CD4-positive, alpha-beta memory T cell (primary cell): ENCODE measurements at regions not wholly inside any gene's neighbourhood (a gene's known extent, or its start where the extent isn't known, plus 50 kb on each side); places are given as distances from the start of the nearest gene placed in this dataset.

Source experiments
- CTCF ChIA-PET: fragments of 350-600 bp; sonication (Branson Sonifier 250); formaldehyde crosslinking; loops from one replicate; lab custom pipeline; 2021; ENCODE audit warnings: inconsistent platforms; ENCODE audit not compliant: partially characterized antibody; lab: Charles Lee
- POLR2A ChIA-PET: fragments of 350-600 bp; sonication (Branson Sonifier 250); formaldehyde crosslinking; loops from one replicate; lab custom pipeline; 2021; ENCODE audit not compliant: partially characterized antibody; lab: Charles Lee
- DNase-seq, 5 donors: peaks; one replicate each; pipeline versions ENCODE4 v3.0.0 to v3.0.0-alpha.2; 2020 to 2022; ENCODE audit warnings: mixed read lengths in 1 of 5
- H3K27ac ChIP-seq: one replicate; pipeline ENCODE4 v1.7.0; 2013; ENCODE audit warnings: low read depth, low read length
- H3K27me3 ChIP-seq: 2 replicates; pipeline ENCODE4 v1.7.0; 2013; ENCODE audit warnings: mild to moderate bottlenecking, low read length, moderate library complexity; ENCODE audit not compliant: insufficient read depth
- H3K36me3 ChIP-seq: 2 replicates; pipeline ENCODE4 v1.7.0; 2013; ENCODE audit warnings: mild to moderate bottlenecking, low read length, moderate library complexity; ENCODE audit not compliant: insufficient read depth
- H3K4me1 ChIP-seq: 2 replicates; pipeline ENCODE4 v1.7.0; 2013; ENCODE audit warnings: mild to moderate bottlenecking, low read length, moderate library complexity; ENCODE audit not compliant: insufficient read depth
- H3K4me3 ChIP-seq, 2 donors: one replicate each; pipeline ENCODE4 v1.7.0; 2013; ENCODE audit warnings: low read length in 2 of 2, mild to moderate bottlenecking in 1 of 2
- H3K9me3 ChIP-seq, 2 donors: one replicate each; pipeline ENCODE4 v1.7.0; 2013; ENCODE audit warnings: low read length in 2 of 2, control low read depth in 1 of 2; ENCODE audit not compliant: control insufficient read depth in 1 of 2
- H3K27ac Mint-ChIP-seq, 7 donors: one replicate each; pipeline ENCODE4 v1.8.0; 2020 to 2021; ENCODE audit warnings: mixed read lengths in 7 of 7, mild to moderate bottlenecking in 6 of 7, inconsistent platforms in 3 of 7, moderate library complexity in 3 of 7
- H3K27me3 Mint-ChIP-seq, 2 donors: one replicate each; pipeline ENCODE4 v1.8.0; 2020 to 2021; ENCODE audit warnings: mixed read lengths in 2 of 2
- H3K36me3 Mint-ChIP-seq, 2 donors: one replicate each; pipeline ENCODE4 v1.8.0; 2020 to 2021; ENCODE audit warnings: mixed read lengths in 2 of 2, inconsistent platforms in 1 of 2, mild to moderate bottlenecking in 1 of 2
- H3K4me1 Mint-ChIP-seq, 4 donors: one replicate each; pipeline ENCODE4 v1.8.0; 2020 to 2021; ENCODE audit warnings: mixed read lengths in 4 of 4, mild to moderate bottlenecking in 1 of 4
- H3K4me3 Mint-ChIP-seq, 8 donors: one replicate each; pipeline ENCODE4 v1.8.0; 2020 to 2021; ENCODE audit warnings: mixed read lengths in 8 of 8, mild to moderate bottlenecking in 7 of 8, moderate library complexity in 6 of 8, inconsistent platforms in 3 of 8
- H3K9me3 Mint-ChIP-seq, 8 donors: one replicate each; pipeline ENCODE4 v1.8.0; 2020 to 2021; ENCODE audit warnings: mixed read lengths in 8 of 8, mild to moderate bottlenecking in 5 of 8, inconsistent platforms in 3 of 8, moderate library complexity in 1 of 8
- intact Hi-C: fragments of 100-400 bp; cut with micrococcal nuclease; formaldehyde crosslinking; loops from one replicate; pipeline ENCODE4 v1.15.1; 2023

DNA sequence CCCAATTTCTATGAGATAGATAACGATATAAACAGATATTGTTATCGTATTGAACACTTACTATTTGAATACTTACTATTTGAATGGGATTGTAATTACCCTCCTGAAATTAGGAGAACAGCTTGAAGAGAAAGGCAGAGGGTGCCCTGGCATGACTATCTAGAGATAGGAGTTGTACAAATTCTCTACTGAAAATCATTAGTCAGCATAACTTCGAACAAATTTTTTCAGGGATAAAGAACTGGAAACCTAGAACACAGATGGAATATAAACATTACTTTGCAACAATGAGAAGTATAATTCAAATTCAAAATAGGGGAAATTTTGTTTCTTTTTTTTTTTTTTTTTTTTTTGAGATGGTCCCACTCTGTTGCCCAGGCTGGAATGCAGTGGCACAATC lies 1096.8 kb downstream of the C4orf33 start:
- peaks cover 0 to 20% (median 6%) of the 10 kb centered on the region in 8 donors for H3K9me3 Mint-ChIP-seq
- DNase-seq, result no peak
- intact Hi-C loops, result no loop called here
- ChIA-PET CTCF (no interaction called here), POLR2A (no interaction called here)
- no peak overlapping the region for H3K4me3 Mint-ChIP-seq
- H3K36me3 Mint-ChIP-seq, result no peaks in the 10 kb centered on the region
- H3K27me3 Mint-ChIP-seq, result no peaks in the 10 kb centered on the region
- Histone ChIP-seq H3K36me3 (no peaks in the 10 kb centered on the region), H3K4me1 (no peaks in the 10 kb centered on the region), H3K27me3 (no peaks in the 10 kb centered on the region), H3K9me3 (no peaks in the 10 kb centered on the region), H3K27ac (no peak overlapping the region), H3K4me3 (no peak overlapping the region)
- no peaks in the 10 kb centered on the region for H3K4me1 Mint-ChIP-seq
- no peak overlapping the region for H3K27ac Mint-ChIP-seq

DNA sequence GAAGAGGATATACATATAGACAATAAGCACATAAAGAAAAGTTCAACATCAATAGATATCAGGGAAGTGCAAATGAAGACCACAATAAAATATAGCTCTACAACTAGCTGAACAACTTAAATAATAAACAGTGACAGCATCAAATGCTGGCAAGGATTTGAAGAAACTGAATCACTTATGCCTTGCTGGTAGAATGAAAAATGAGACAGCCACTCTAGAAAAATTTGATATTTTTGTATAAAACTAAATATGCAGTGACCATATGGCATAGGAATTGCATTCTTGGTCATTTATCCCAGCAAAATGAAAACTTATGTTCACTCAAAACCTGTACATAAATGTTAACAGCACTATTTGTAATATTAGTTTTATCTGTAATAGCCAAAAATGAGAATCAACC lies 1102.0 kb downstream of the C4orf33 start:
- Histone ChIP-seq H3K4me3 (no peak overlapping the region), H3K9me3 (no peaks in the 10 kb centered on the region), H3K27ac (no peak overlapping the region), H3K36me3 (no peaks in the 10 kb centered on the region), H3K27me3 (no peaks in the 10 kb centered on the region), H3K4me1 (no peaks in the 10 kb centered on the region)
- Mint-ChIP-seq H3K9me3 (peaks cover 0 to 17% (median 4%) of the 10 kb centered on the region in 8 donors), H3K4me3 (no peak overlapping the region), H3K36me3 (no peaks in the 10 kb centered on the region), H3K27ac (no peak overlapping the region), H3K27me3 (no peaks in the 10 kb centered on the region), H3K4me1 (no peaks in the 10 kb centered on the region)
- ChIA-PET POLR2A (no interaction called here), CTCF (no interaction called here)
- intact Hi-C loops, result no loop called here
- no peak for DNase-seq

DNA sequence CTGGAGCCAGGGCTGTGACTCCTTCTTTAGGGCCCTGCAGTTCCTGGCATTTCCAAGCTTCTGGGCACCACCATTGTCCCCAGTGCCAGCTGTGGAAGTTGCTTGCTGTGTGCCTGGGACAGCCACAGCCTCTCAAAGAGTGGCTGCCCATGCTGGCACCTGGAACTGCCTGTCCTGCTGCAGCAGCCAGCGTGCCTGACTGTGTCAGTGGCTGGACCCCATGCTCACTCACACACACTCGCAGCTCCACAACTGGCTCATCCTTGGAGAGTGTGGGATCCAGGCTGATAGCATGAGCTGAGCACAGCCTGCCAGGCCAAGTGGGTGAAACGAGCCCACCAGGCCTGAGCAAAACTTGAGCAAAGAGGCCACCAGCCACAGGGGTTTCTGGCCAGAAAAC lies 1107.6 kb downstream of the C4orf33 start:
- H3K36me3 ChIP-seq, result no peaks in the 10 kb centered on the region
- H3K9me3 ChIP-seq, result no peaks in the 10 kb centered on the region
- no peak overlapping the region for H3K4me3 ChIP-seq
- Mint-ChIP-seq H3K9me3 (peaks cover 0 to 14% (median 7%) of the 10 kb centered on the region in 8 donors), H3K4me1 (no peaks in the 10 kb centered on the region), H3K4me3 (no peak overlapping the region), H3K36me3 (no peaks in the 10 kb centered on the region), H3K27me3 (no peaks in the 10 kb centered on the region), H3K27ac (no peak overlapping the region)
- intact Hi-C loops, result no loop called here
- H3K27ac ChIP-seq, result no peak overlapping the region
- no peaks in the 10 kb centered on the region for H3K4me1 ChIP-seq
- no peak for DNase-seq
- POLR2A ChIA-PET, result no interaction called here
- H3K27me3 ChIP-seq, result no peaks in the 10 kb centered on the region
- CTCF ChIA-PET, result no interaction called here

DNA sequence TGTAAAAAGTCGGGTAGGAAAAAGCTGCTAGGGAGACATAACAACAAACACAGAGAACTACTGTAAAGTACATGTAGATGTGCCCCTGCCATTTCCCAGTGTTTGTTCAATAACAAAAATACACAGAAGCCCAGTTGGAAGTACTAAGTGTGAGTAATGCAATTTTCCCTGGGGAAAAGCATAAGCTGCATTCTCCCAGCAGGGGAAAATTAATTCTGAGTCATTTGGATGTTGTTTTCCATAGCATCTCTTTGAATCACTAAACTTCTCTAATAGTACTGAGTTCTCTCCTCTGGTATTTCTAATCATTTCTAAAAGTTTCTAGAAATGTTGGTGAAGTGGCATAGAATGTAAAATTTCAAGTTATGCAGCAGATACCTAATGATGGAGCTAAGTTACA lies 1114.9 kb downstream of the C4orf33 start:
- H3K36me3 ChIP-seq, result no peaks in the 10 kb centered on the region
- Mint-ChIP-seq H3K4me1 (no peaks in the 10 kb centered on the region), H3K4me3 (no peak overlapping the region), H3K9me3 (peaks cover 0 to 5% (median 2%) of the 10 kb centered on the region in 8 donors), H3K27ac (no peak overlapping the region), H3K36me3 (no peaks in the 10 kb centered on the region), H3K27me3 (no peaks in the 10 kb centered on the region)
- H3K27ac ChIP-seq, result no peak overlapping the region
- DNase-seq, result no peak
- POLR2A ChIA-PET, result no interaction called here
- no peaks in the 10 kb centered on the region for H3K4me1 ChIP-seq
- no peaks in the 10 kb centered on the region for H3K27me3 ChIP-seq
- CTCF ChIA-PET, result no interaction called here
- H3K9me3 ChIP-seq, result no peaks in the 10 kb centered on the region
- no peak overlapping the region for H3K4me3 ChIP-seq
- intact Hi-C loops, result no loop called here

DNA sequence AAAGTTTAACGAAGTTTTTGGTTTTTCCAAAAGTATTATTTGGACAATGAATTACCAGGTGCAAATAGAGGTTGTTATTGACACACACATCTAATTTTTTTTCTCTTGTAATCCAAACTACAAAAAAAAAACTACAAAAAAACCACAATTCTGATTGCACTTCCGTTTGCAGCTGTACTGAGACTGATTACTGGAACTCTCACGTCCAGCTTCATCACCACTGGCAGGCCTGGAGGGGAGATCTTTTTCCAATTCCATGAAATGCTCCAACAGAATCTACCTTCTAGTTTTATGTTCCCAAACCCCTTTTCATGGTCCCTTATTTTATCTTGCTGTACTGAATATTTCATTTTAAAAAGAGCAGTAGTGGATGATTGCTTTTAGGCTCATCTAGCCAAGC lies 1118.3 kb downstream of the C4orf33 start:
- Mint-ChIP-seq H3K27me3 (no peaks in the 10 kb centered on the region), H3K36me3 (no peaks in the 10 kb centered on the region), H3K4me3 (no peak overlapping the region), H3K4me1 (no peaks in the 10 kb centered on the region), H3K27ac (no peak overlapping the region), H3K9me3 (peaks cover 0 to 4% (median 2%) of the 10 kb centered on the region in 8 donors)
- no peak for DNase-seq
- intact Hi-C loops, result no loop called here
- H3K4me1 ChIP-seq, result no peaks in the 10 kb centered on the region
- no peaks in the 10 kb centered on the region for H3K36me3 ChIP-seq
- H3K27me3 ChIP-seq, result no peaks in the 10 kb centered on the region
- no peak overlapping the region for H3K4me3 ChIP-seq
- CTCF ChIA-PET, result interaction anchor here (1.0 kb wide), 1 partner anchor 11 kb away, joined by 3 read pairs; no protein-coding TSS in a partner anchor
- H3K27ac ChIP-seq, result no peak overlapping the region
- H3K9me3 ChIP-seq, result no peaks in the 10 kb centered on the region
- POLR2A ChIA-PET, result no interaction called here

DNA sequence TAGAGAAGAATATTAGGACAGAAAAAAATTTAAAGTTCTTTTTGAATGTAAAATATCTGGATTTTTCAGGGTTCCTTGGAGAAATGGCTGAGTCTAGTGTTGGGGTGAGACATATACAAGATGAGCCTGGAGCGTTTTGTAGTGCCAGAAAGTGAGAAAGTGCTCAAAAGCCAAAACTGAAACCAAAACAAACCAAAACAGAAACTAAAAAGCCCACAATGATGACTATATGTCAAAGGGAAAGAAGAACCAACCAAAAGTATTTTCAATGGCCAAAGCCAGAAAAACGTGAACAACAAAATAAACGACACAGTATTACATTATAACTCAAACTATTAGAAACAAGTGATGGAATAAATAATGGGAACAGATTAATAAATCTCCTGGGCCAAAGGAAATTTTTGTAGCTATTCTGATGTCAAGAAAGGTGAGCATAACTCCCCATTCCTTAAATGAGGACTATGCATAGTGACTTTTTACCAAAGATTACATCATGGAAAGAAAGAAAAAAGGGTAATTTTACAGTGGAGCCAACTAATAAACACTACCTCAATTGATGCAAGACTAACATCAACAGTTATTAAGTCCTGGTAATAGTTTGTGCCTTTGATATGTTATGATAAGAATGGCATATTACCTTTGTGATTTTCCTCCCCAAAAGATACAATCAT lies 1137.6 kb downstream of the C4orf33 start:
- Mint-ChIP-seq H3K36me3 (no peaks in the 10 kb centered on the region), H3K27ac (peak overlapping the region in 4 of 7 donors; percentile 36 to 64 (median 52)), H3K27me3 (no peaks in the 10 kb centered on the region), H3K4me3 (peak overlapping the region in 7 of 8 donors; percentile 30 to 77 (median 68)), H3K4me1 (peaks cover 0 to 7% (median 3%) of the 10 kb centered on the region in 4 donors), H3K9me3 (peaks cover 0 to 9% (median under 1%) of the 10 kb centered on the region in 8 donors)
- H3K27ac ChIP-seq, result no peak overlapping the region
- no peaks in the 10 kb centered on the region for H3K27me3 ChIP-seq
- intact Hi-C loops, result no loop called here
- POLR2A ChIA-PET, result no interaction called here
- CTCF ChIA-PET, result no interaction called here
- H3K9me3 ChIP-seq, result no peaks in the 10 kb centered on the region
- DNase-seq, result peak in 2 of 5 donors; percentile 1 to 7
- no peaks in the 10 kb centered on the region for H3K4me1 ChIP-seq
- no peaks in the 10 kb centered on the region for H3K36me3 ChIP-seq
- no peak overlapping the region for H3K4me3 ChIP-seq

DNA sequence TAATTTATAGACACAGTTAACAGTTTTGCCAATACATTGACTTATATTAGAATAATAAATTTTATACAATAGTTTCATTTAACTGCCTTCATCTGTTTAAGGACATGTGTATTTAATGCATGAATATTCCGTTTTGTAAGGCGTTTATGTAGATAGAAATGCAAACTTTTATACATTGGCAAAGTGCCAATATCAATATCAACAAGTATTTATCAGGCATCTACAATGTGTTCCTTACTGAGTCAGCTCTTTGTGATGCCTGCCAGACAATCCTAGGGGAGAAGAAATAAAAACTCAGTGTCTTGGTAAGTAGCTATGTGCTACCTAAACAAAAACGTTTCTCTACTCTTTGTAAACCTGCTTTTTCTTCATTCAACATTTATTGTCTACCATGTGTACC lies 1142.2 kb downstream of the C4orf33 start:
- CTCF ChIA-PET, result no interaction called here
- no peaks in the 10 kb centered on the region for H3K36me3 ChIP-seq
- intact Hi-C loops, result no loop called here
- POLR2A ChIA-PET, result no interaction called here
- H3K4me1 ChIP-seq, result no peaks in the 10 kb centered on the region
- no peaks in the 10 kb centered on the region for H3K27me3 Mint-ChIP-seq
- H3K4me3 Mint-ChIP-seq, result no peak overlapping the region
- no peak for DNase-seq
- no peak overlapping the region for H3K27ac Mint-ChIP-seq
- no peaks in the 10 kb centered on the region for H3K36me3 Mint-ChIP-seq
- no peaks in the 10 kb centered on the region for H3K9me3 ChIP-seq
- no peaks in the 10 kb centered on the region for H3K27me3 ChIP-seq
- H3K27ac ChIP-seq, result no peak overlapping the region
- H3K4me3 ChIP-seq, result no peak overlapping the region
- peaks cover 0 to 7% (median 3%) of the 10 kb centered on the region in 4 donors for H3K4me1 Mint-ChIP-seq
- peaks cover 0 to 10% (median 0%) of the 10 kb centered on the region in 8 donors for H3K9me3 Mint-ChIP-seq
